ENCODE measurements at regions not wholly inside any gene's neighbourhood (a gene's known extent, or its start where the extent isn't known, plus 50 kb on each side); places are given as distances from the start of the nearest gene placed in this dataset.

GRCh38 chr10:7085913-7086589 is 324.8 kb downstream of the SFMBT2 start:
- DNase-seq (ENCODE audit: low read depth, low spot score), result peak; percentile 24
- H3K4me3 ChIP-seq (ENCODE audit: low read depth, low read length), result no peak overlapping the region
- no peak for TF ChIP-seq CTCF (IDR thresholded peaks at IDR 0.05; ENCODE audit: insufficient read depth, low read length, missing control alignments)
- CTCF ChIA-PET, result interaction anchor here (0.6 to 1.4 kb wide), 2 partner anchors 16 to 1374 kb away, joined by 3 to 4 read pairs; no protein-coding TSS in a partner anchor
- POLR2A ChIA-PET, result no interaction called here

GRCh38 chr10:7085147-7085912 is 325.5 kb downstream of the SFMBT2 start:
- no peak for DNase-seq (ENCODE audit: low read depth, low spot score)
- ChIA-PET POLR2A (no interaction called here), CTCF (interaction anchor here (1.4 kb wide), 1 partner anchor 17 kb away, joined by 4 read pairs; no protein-coding TSS in a partner anchor)
- H3K4me3 ChIP-seq (ENCODE audit: low read depth, low read length), result no peak overlapping the region
- TF ChIP-seq CTCF (IDR thresholded peaks at IDR 0.05; ENCODE audit: insufficient read depth, low read length, missing control alignments), result no peak

- ChIA-PET POLR2A (no interaction called here), CTCF (no interaction called here)
- H3K4me3 ChIP-seq (ENCODE audit: low read depth, low read length), result no peak overlapping the region
- no peak for DNase-seq (ENCODE audit: low read depth, low spot score)
- no peak for TF ChIP-seq CTCF (IDR thresholded peaks at IDR 0.05; ENCODE audit: insufficient read depth, low read length, missing control alignments)
Measured at GRCh38 chr10:7084280-7085005, 326.4 kb downstream of the SFMBT2 start.

- peak; percentile 36 for DNase-seq (ENCODE audit: low read depth, low spot score)
- CTCF ChIA-PET, result interaction anchor here (1.2 kb wide), 1 partner anchor 10 kb away, joined by 3 read pairs; no protein-coding TSS in a partner anchor
- TF ChIP-seq CTCF (IDR thresholded peaks at IDR 0.05; ENCODE audit: insufficient read depth, low read length, missing control alignments), result no peak
Measured at GRCh38 chr10:7082967-7083366, 327.9 kb downstream of the SFMBT2 start.

GRCh38 chr10:7077880-7078279 is 333.0 kb downstream of the SFMBT2 start:
- H3K4me3 ChIP-seq (ENCODE audit: low read depth, low read length), result no peak overlapping the region
- POLR2A ChIA-PET, result no interaction called here
- CTCF ChIA-PET, result no interaction called here
- TF ChIP-seq CTCF (IDR thresholded peaks at IDR 0.05; ENCODE audit: insufficient read depth, low read length, missing control alignments), result no peak
- no peak for DNase-seq (ENCODE audit: low read depth, low spot score)

More at GRCh38 chr10:7082967-7083366, 327.9 kb downstream of the SFMBT2 start:
- POLR2A ChIA-PET, result no interaction called here
- H3K4me3 ChIP-seq (ENCODE audit: low read depth, low read length), result no peak overlapping the region

GRCh38 chr10:7075851-7076250 is 335.0 kb downstream of the SFMBT2 start:
- no peak for DNase-seq (ENCODE audit: low read depth, low spot score)
- ChIA-PET CTCF (no interaction called here), POLR2A (no interaction called here)
- no peak for TF ChIP-seq CTCF (IDR thresholded peaks at IDR 0.05; ENCODE audit: insufficient read depth, low read length, missing control alignments)
- H3K4me3 ChIP-seq (ENCODE audit: low read depth, low read length), result no peak overlapping the region
